Uterus (tissue), 2 donors: ENCODE measurements at regions not wholly inside any gene's neighbourhood (a gene's known extent, or its start where the extent isn't known, plus 50 kb on each side); places are given as distances from the start of the nearest gene placed in this dataset.
"Not testable (repeated sequence)": the region's sequence is repeated elsewhere in the genome, so short reads cannot be mapped to it uniquely, and the experiment has no call there.

Experiments
- CTCF ChIP-seq, 4 experiments: fragments of 200-600 bp in 2 of 4; fragments of 450-650 bp in 2 of 4; sonication (generic) in 2 of 4; IDR thresholded peaks; one replicate each; pipeline ENCODE4 v1.5.1; 2016 to 2019; ENCODE audit warnings: antibody characterized with exemption in 4 of 4, mild to moderate bottlenecking in 2 of 4, moderate library complexity in 1 of 4
- POLR2A ChIP-seq, 2 donors: fragments of 450-650 bp; IDR thresholded peaks; one replicate each; pipeline ENCODE4 v1.6.1; 2016; ENCODE audit warnings: antibody characterized with exemption in 2 of 2, mild to moderate bottlenecking in 1 of 2, moderate library complexity in 1 of 2

GRCh38 chr9:65445991-65446390 lies 161.0 kb upstream of the FOXD4L5 start:
- not testable (repeated sequence) for TF ChIP-seq CTCF, POLR2A (IDR thresholded peaks at IDR 0.05)
